ENCODE measurements at regions not wholly inside any gene's neighbourhood (a gene's known extent, or its start where the extent isn't known, plus 50 kb on each side); places are given as distances from the start of the nearest gene placed in this dataset.

GRCh38 chr12:28652239-28652638, 462.0 kb downstream of the CCDC91 start:
- Histone ChIP-seq H3K36me3 (ENCODE audit: insufficient read depth, low read length) (no peaks in the 10 kb centered on the region), H3K27me3 (ENCODE audit: insufficient read depth, low read depth, low read length) (no peaks in the 10 kb centered on the region), H3K9ac (ENCODE audit: low read length) (no peak overlapping the region), H3K79me2 (replicated peaks; ENCODE audit: insufficient read depth, low read length) (no peaks in the 10 kb centered on the region), H2AFZ (ENCODE audit: low read depth, low read length) (no peak overlapping the region), H3K27ac (ENCODE audit: low read length) (no peak overlapping the region), H3K4me2 (ENCODE audit: low read length) (no peak overlapping the region), H3F3A (ENCODE audit: insufficient read depth, low read length, poor library complexity, severe bottlenecking) (no peaks in the 10 kb centered on the region), H3K9me3 (ENCODE audit: low read length) (no peaks in the 10 kb centered on the region), H4K20me1 (ENCODE audit: insufficient read depth) (no peaks in the 10 kb centered on the region), H3K9me2 (ENCODE audit: insufficient read depth, low read length) (no peaks in the 10 kb centered on the region), H3K4me3 (ENCODE audit: low read length) (no peak overlapping the region)
- TF ChIP-seq CTCF (IDR thresholded peaks at IDR 0.05; ENCODE audit: poor library complexity, severe bottlenecking) (no peak), TAF1 (IDR thresholded peaks at IDR 0.05; ENCODE audit: low read depth) (no peak), RAD21 (conservative IDR thresholded peaks at IDR 0.05) (no peak), SMC3 (conservative IDR thresholded peaks at IDR 0.05; ENCODE audit: poor library complexity) (no peak), REST (IDR thresholded peaks at IDR 0.05; ENCODE audit: borderline replicate concordance) (no peak), MXI1 (conservative IDR thresholded peaks at IDR 0.05; ENCODE audit: poor library complexity, severe bottlenecking) (no peak), POLR2AphosphoS5 (IDR thresholded peaks at IDR 0.05) (no peak), EZH2 (IDR thresholded peaks at IDR 0.05; ENCODE audit: borderline replicate concordance, insufficient read depth, low read length, poor library complexity, severe bottlenecking) (no peak), EP300 (conservative IDR thresholded peaks at IDR 0.05; ENCODE audit: poor library complexity, severe bottlenecking) (no peak)

GRCh38 chr12:28681980-28682379, 467.1 kb upstream of the FAR2 start:
- no peak for TF ChIP-seq RAD21 (conservative IDR thresholded peaks at IDR 0.05)
- no peak for TF ChIP-seq CTCF (IDR thresholded peaks at IDR 0.05; ENCODE audit: poor library complexity, severe bottlenecking)
- TF ChIP-seq EZH2 (IDR thresholded peaks at IDR 0.05; ENCODE audit: borderline replicate concordance, insufficient read depth, low read length, poor library complexity, severe bottlenecking): no peak

More at GRCh38 chr12:28681980-28682379, 467.1 kb upstream of the FAR2 start:
- Histone ChIP-seq H2AFZ (ENCODE audit: low read depth, low read length) (no peak overlapping the region), H3K4me2 (ENCODE audit: low read length) (no peak overlapping the region), H4K20me1 (ENCODE audit: insufficient read depth) (no peaks in the 10 kb centered on the region), H3K27ac (ENCODE audit: low read length) (no peak overlapping the region), H3K27me3 (ENCODE audit: insufficient read depth, low read depth, low read length) (no peaks in the 10 kb centered on the region), H3F3A (ENCODE audit: insufficient read depth, low read length, poor library complexity, severe bottlenecking) (no peaks in the 10 kb centered on the region), H3K9me3 (ENCODE audit: low read length) (no peaks in the 10 kb centered on the region), H3K4me3 (ENCODE audit: low read length) (no peak overlapping the region), H3K36me3 (ENCODE audit: insufficient read depth, low read length) (no peaks in the 10 kb centered on the region), H3K9ac (ENCODE audit: low read length) (no peak overlapping the region), H3K79me2 (replicated peaks; ENCODE audit: insufficient read depth, low read length) (no peaks in the 10 kb centered on the region), H3K9me2 (ENCODE audit: insufficient read depth, low read length) (no peaks in the 10 kb centered on the region)
